ENCODE measurements at regions not wholly inside any gene's neighbourhood (a gene's known extent, or its start where the extent isn't known, plus 50 kb on each side); places are given as distances from the start of the nearest gene placed in this dataset.

- TF ChIP-seq, protein P1, sequence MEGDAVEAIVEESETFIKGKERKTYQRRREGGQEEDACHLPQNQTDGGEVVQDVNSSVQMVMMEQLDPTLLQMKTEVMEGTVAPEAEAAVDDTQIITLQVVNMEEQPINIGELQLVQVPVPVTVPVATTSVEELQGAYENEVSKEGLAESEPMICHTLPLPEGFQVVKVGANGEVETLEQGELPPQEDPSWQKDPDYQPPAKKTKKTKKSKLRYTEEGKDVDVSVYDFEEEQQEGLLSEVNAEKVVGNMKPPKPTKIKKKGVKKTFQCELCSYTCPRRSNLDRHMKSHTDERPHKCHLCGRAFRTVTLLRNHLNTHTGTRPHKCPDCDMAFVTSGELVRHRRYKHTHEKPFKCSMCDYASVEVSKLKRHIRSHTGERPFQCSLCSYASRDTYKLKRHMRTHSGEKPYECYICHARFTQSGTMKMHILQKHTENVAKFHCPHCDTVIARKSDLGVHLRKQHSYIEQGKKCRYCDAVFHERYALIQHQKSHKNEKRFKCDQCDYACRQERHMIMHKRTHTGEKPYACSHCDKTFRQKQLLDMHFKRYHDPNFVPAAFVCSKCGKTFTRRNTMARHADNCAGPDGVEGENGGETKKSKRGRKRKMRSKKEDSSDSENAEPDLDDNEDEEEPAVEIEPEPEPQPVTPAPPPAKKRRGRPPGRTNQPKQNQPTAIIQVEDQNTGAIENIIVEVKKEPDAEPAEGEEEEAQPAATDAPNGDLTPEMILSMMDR (IDR thresholded peaks at IDR 0.05; ENCODE audit: low read length) = no peak
- TF ChIP-seq EZH2 (optimal IDR thresholded peaks at IDR 0.05; ENCODE audit: low read depth, low read length) = no peak
- no peak for TF ChIP-seq EZH2phosphoT487 (IDR thresholded peaks at IDR 0.05; ENCODE audit: low read length)
These were observed 817.8 kb downstream of the TUSC7 start for GRCh38 chr3:117527346-117527745.

All from MM.1S (cell line).